HEK293 (cell line): ENCODE measurements at regions not wholly inside any gene's neighbourhood (a gene's known extent, or its start where the extent isn't known, plus 50 kb on each side); places are given as distances from the start of the nearest gene placed in this dataset.

Source experiments
- CTCF ChIA-PET: fragments of 350-600 bp; formaldehyde crosslinking; extraction: SDS; loops from one replicate; lab custom pipeline; 2021; ENCODE audit warnings: antibody characterized with exemption; lab: Yijun Ruan, JAX
- POLR2A ChIA-PET: fragments of 300-600 bp; formaldehyde crosslinking; extraction: SDS; loops from one replicate; lab custom pipeline; 2020; ENCODE audit warnings: antibody characterized with exemption, inconsistent platforms; lab: Yijun Ruan, JAX
- H3K27ac ChIP-seq: fragments of 200-500 bp; sonication (Bioruptor generic); 2 replicates; pipeline ENCODE4 v1.5.1; 2014; ENCODE audit warnings: low read depth, low read length, control low read depth, inconsistent platforms; ENCODE audit errors: extremely low read depth
- H3K36me3 ChIP-seq, 2 experiments: fragments of 200-500 bp in 1 of 2; sonication (Bioruptor generic) in 1 of 2; 1 replicate in 1 of 2; 2 replicates in 1 of 2; pipeline ENCODE4 v1.5.1; 2014 to 2017; ENCODE audit warnings: inconsistent platforms in 2 of 2, low read length in 2 of 2; ENCODE audit not compliant: control insufficient read depth in 2 of 2, insufficient read depth in 1 of 2
- H3K4me1 ChIP-seq: fragments of 200-500 bp; sonication (Bioruptor generic); 2 replicates; pipeline ENCODE4 v1.5.1; 2014; ENCODE audit warnings: mild to moderate bottlenecking, low read length, inconsistent platforms; ENCODE audit not compliant: control insufficient read depth, insufficient read depth
- H3K4me3 ChIP-seq: 2 replicates; pipeline ENCODE4 v1.5.1; 2011; ENCODE audit warnings: low read depth, mild to moderate bottlenecking, control low read depth, low read length, moderate library complexity
- H3K9me3 ChIP-seq: fragments of 200-500 bp; sonication (Bioruptor generic); 2 replicates; pipeline ENCODE4 v1.5.1; 2014; ENCODE audit warnings: low read depth, low read length, inconsistent platforms; ENCODE audit not compliant: control insufficient read depth, insufficient read depth
- GLI2 ChIP-seq: fragments of 450-650 bp; formaldehyde crosslinking; IDR thresholded peaks from 2 replicates; pipeline ENCODE4; 2017; ENCODE audit warnings: missing biosample characterization, missing genetic modification characterization, low read depth, borderline replicate concordance
- GLIS2 ChIP-seq: fragments of 450-650 bp; formaldehyde crosslinking; IDR thresholded peaks from 2 replicates; pipeline ENCODE4 v1.5.1; 2016; ENCODE audit warnings: missing biosample characterization, missing genetic modification characterization
- KLF10 ChIP-seq: fragments of 450-650 bp; IDR thresholded peaks from 2 replicates; pipeline ENCODE4 v1.5.1; 2018; ENCODE audit warnings: missing biosample characterization, mild to moderate bottlenecking, missing genetic modification characterization
- RBAK ChIP-seq: fragments of 450-650 bp; formaldehyde crosslinking; IDR thresholded peaks from 2 replicates; pipeline ENCODE4 v1.5.1; 2016; ENCODE audit warnings: missing biosample characterization, missing genetic modification characterization
- REPIN1 ChIP-seq: fragments of 450-650 bp; formaldehyde crosslinking; IDR thresholded peaks from 2 replicates; pipeline ENCODE4 v1.5.1; 2017; ENCODE audit warnings: missing biosample characterization, missing genetic modification characterization, low read depth
- ZBTB48 ChIP-seq: fragments of 450-650 bp; formaldehyde crosslinking; IDR thresholded peaks from 2 replicates; pipeline ENCODE4 v1.5.1; 2016; ENCODE audit warnings: missing biosample characterization, missing genetic modification characterization
- ZFP69B ChIP-seq: fragments of 450-650 bp; formaldehyde crosslinking; IDR thresholded peaks from 2 replicates; pipeline ENCODE4 v1.5.1; 2016; ENCODE audit warnings: missing biosample characterization, missing genetic modification characterization
- ZNF133 ChIP-seq: fragments of 450-650 bp; formaldehyde crosslinking; IDR thresholded peaks from 2 replicates; pipeline ENCODE4 v1.5.1; 2016; ENCODE audit warnings: missing biosample characterization, missing genetic modification characterization
- ZNF221 ChIP-seq: fragments of 450-650 bp; formaldehyde crosslinking; IDR thresholded peaks from 2 replicates; pipeline ENCODE4 v1.5.1; 2017; ENCODE audit warnings: missing biosample characterization, missing genetic modification characterization, borderline replicate concordance
- ZNF37A ChIP-seq: fragments of 450-650 bp; IDR thresholded peaks from 2 replicates; pipeline ENCODE4 v1.5.1; 2018; ENCODE audit warnings: missing biosample characterization, missing genetic modification characterization
- ZNF433 ChIP-seq: fragments of 450-650 bp; formaldehyde crosslinking; IDR thresholded peaks from 2 replicates; pipeline ENCODE4 v1.5.1; 2016; ENCODE audit warnings: missing biosample characterization, missing genetic modification characterization, low read depth
- ZNF521 ChIP-seq: fragments of 450-650 bp; formaldehyde crosslinking; IDR thresholded peaks from 2 replicates; pipeline ENCODE4 v1.5.1; 2017; ENCODE audit warnings: missing biosample characterization, mild to moderate bottlenecking, missing genetic modification characterization
- ZNF544 ChIP-seq: fragments of 450-650 bp; formaldehyde crosslinking; IDR thresholded peaks from 2 replicates; pipeline ENCODE4 v1.5.0; 2017; ENCODE audit warnings: missing biosample characterization, missing genetic modification characterization
- ZNF658 ChIP-seq: fragments of 450-650 bp; formaldehyde crosslinking; IDR thresholded peaks from 2 replicates; pipeline ENCODE4; 2016; ENCODE audit warnings: missing biosample characterization, missing genetic modification characterization
- ZNF677 ChIP-seq: fragments of 450-650 bp; IDR thresholded peaks from 2 replicates; pipeline ENCODE4 v1.5.0; 2018; ENCODE audit warnings: missing biosample characterization, mild to moderate bottlenecking, missing genetic modification characterization, moderate library complexity
- ZNF785 ChIP-seq: fragments of 450-650 bp; formaldehyde crosslinking; IDR thresholded peaks from 2 replicates; pipeline ENCODE4 v1.5.1; 2016; ENCODE audit warnings: missing biosample characterization, missing genetic modification characterization
- TF ChIP-seq, protein P1 (sequence below): fragments of 450-650 bp; formaldehyde crosslinking; IDR thresholded peaks from 2 replicates; pipeline ENCODE4 v1.5.1; 2016; ENCODE audit warnings: missing biosample characterization, missing genetic modification characterization
- TF ChIP-seq, protein P2 (sequence below): fragments of 450-650 bp; formaldehyde crosslinking; IDR thresholded peaks from 2 replicates; pipeline ENCODE4 v1.5.1; 2016; ENCODE audit warnings: missing biosample characterization, missing genetic modification characterization

DNA sequence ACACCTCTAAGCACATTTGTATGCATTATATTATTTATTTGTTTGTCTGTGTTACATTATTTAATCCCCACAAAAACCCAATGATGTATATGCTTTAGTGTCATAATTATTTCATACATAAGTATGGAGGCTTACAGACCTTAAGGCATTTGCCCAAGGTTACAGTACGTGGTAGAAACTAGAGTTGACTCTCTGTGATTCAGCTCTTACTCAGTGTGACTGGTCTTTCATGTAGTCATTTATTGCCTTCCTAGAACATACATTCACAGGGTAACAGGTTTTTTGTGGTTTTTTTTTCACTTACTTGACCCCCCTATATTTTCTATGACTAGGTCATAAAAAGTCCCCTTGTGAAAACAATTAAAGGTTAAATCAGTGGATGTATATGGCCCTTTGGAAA, 566.8 kb downstream of the TFAP2A start:
- Histone ChIP-seq H3K4me1 (no peaks in the 10 kb centered on the region), H3K9me3 (peaks cover 3% of the 10 kb centered on the region), H3K4me3 (no peak overlapping the region), H3K36me3 (no peaks in the 10 kb centered on the region), H3K27ac (no peak overlapping the region)
- ChIA-PET CTCF (interaction anchor here (0.6 to 1.8 kb wide), 2 partner anchors 582 to 1462 kb away, joined by 3 to 5 read pairs; no protein-coding TSS in a partner anchor), POLR2A (no interaction called here)
- no peak for TF ChIP-seq KLF10
- TF ChIP-seq ZNF544 (tag by site-specific recombination), result no peak
- TF ChIP-seq, protein P1, sequence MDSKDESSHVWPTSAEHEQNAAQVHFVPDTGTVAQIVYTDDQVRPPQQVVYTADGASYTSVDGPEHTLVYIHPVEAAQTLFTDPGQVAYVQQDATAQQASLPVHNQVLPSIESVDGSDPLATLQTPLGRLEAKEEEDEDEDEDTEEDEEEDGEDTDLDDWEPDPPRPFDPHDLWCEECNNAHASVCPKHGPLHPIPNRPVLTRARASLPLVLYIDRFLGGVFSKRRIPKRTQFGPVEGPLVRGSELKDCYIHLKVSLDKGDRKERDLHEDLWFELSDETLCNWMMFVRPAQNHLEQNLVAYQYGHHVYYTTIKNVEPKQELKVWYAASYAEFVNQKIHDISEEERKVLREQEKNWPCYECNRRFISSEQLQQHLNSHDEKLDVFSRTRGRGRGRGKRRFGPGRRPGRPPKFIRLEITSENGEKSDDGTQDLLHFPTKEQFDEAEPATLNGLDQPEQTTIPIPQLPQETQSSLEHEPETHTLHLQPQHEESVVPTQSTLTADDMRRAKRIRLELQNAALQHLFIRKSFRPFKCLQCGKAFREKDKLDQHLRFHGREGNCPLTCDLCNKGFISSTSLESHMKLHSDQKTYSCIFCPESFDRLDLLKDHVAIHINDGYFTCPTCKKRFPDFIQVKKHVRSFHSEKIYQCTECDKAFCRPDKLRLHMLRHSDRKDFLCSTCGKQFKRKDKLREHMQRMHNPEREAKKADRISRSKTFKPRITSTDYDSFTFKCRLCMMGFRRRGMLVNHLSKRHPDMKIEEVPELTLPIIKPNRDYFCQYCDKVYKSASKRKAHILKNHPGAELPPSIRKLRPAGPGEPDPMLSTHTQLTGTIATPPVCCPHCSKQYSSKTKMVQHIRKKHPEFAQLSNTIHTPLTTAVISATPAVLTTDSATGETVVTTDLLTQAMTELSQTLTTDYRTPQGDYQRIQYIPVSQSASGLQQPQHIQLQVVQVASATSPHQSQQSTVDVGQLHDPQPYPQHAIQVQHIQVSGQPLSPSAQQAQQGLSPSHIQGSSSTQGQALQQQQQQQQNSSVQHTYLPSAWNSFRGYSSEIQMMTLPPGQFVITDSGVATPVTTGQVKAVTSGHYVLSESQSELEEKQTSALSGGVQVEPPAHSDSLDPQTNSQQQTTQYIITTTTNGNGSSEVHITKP (tag by site-specific recombination), result no peak
- no peak for TF ChIP-seq ZNF658 (tag by site-specific recombination)
- TF ChIP-seq ZNF785 (tag by site-specific recombination), result no peak

DNA sequence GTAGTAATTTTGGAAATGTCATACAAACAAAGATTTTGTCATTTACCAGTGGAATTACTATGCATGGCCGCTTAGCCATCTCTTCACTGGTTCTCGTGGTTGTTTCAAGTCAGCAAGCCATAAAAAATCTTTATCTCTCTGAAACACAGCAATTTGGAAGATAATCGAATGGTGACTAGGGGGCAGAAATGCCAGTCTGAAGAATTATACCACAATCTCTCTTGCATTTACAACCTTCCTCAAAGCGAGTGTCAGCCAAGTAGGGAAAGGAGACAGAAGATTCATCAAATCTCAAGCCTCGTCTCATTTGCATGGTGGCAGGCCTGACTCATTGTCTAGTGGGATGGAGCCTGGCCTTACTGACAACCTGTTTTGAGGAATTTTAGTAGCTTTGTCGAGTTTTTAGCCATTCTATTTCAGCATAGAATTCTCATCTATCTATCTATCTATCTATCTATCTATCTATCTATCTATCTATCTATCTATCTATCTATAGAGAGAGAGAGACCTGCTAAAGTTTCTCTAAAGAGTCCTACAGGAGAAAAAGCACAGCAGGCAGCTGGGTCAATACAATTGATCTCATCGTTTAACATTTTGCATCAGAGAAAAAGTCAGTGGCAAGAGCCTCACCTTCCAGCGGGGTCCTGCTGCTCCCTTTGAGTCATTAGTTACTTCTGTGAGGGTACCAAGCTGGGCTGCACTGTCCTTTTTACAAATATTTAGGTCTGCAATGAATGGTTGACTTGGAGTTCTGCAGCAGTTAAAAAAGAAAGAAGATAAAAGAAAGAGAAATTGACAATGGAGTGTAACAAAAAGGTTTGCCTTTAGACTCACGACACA, 572.8 kb downstream of the TFAP2A start:
- no peak overlapping the region for H3K27ac ChIP-seq
- H3K4me1 ChIP-seq, result peaks cover 3% of the 10 kb centered on the region; the same call in 1 of the 2 replicates
- POLR2A ChIA-PET, result no interaction called here
- no peak for TF ChIP-seq ZNF433
- TF ChIP-seq GLIS2 (tag by site-specific recombination), result no peak
- TF ChIP-seq ZNF521 (tag by site-specific recombination), result no peak
- TF ChIP-seq REPIN1 (tag by site-specific recombination), result no peak
- no peak for TF ChIP-seq GLI2 (tag by site-specific recombination)
- TF ChIP-seq ZNF221, result no peak
- no peak for TF ChIP-seq ZNF133
- no peak for TF ChIP-seq ZNF677 (tag by site-specific recombination)
- no peak for TF ChIP-seq ZNF37A (tag by site-specific recombination)
- TF ChIP-seq ZFP69B (tag by site-specific recombination), result no peak
- no peak for TF ChIP-seq RBAK (tag by site-specific recombination)
- no peak for TF ChIP-seq ZBTB48 (tag by site-specific recombination)
- TF ChIP-seq ZNF544 (tag by site-specific recombination), result no peak
- TF ChIP-seq, protein P2, sequence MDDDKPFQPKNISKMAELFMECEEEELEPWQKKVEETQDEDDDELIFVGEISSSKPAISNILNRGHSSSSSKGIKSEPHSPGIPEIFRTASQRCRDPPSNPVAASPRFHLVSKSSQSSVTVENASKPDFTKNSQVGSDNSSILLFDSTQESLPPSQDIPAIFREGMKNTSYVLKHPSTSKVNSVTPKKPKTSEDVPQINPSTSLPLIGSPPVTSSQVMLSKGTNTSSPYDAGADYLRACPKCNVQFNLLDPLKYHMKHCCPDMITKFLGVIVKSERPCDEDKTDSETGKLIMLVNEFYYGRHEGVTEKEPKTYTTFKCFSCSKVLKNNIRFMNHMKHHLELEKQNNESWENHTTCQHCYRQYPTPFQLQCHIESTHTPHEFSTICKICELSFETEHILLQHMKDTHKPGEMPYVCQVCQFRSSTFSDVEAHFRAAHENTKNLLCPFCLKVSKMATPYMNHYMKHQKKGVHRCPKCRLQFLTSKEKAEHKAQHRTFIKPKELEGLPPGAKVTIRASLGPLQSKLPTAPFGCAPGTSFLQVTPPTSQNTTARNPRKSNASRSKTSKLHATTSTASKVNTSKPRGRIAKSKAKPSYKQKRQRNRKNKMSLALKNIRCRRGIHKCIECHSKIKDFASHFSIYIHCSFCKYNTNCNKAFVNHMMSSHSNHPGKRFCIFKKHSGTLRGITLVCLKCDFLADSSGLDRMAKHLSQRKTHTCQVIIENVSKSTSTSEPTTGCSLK (tag by site-specific recombination), result no peak
- H3K36me3 ChIP-seq, result no peaks in the 10 kb centered on the region
- peaks cover 3% of the 10 kb centered on the region for H3K9me3 ChIP-seq
- CTCF ChIA-PET, result interaction anchor here (0.5 to 0.9 kb wide), 2 partner anchors 16 to 407 kb away, joined by 3 read pairs; no protein-coding TSS in a partner anchor
- H3K4me3 ChIP-seq, result no peak overlapping the region
